ENCODE measurements at regions not wholly inside any gene's neighbourhood (a gene's known extent, or its start where the extent isn't known, plus 50 kb on each side); places are given as distances from the start of the nearest gene placed in this dataset.

DNA sequence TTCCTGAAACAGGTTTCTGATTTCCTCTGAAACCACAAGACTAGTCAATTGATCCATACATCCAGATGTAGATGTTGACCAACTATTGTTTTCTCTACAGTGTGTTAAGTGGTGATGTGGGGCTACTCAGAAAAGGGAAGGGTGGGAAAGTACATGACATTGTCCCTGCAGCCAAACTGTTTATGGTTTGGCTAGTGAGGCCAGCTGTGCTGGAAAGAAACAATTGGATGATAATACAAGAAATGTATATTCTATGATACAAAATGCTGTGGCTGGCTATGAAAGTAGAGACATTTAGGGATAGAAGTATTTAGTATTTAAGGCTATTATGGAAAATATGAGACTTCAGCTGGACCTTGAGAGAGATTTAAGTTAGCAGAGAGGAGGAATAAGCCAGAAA lies 244.5 kb downstream of the ADGRL2 start:
- Histone ChIP-seq H3K9me3 (replicated peaks) (no peaks in the 10 kb centered on the region), H3K36me3 (no peaks in the 10 kb centered on the region), H3K27ac (replicated peaks) (no peak overlapping the region), H3K4me1 (no peaks in the 10 kb centered on the region), H3K4me3 (no peak overlapping the region), H3K27me3 (ENCODE audit: low read depth) (peaks cover 18% of the 10 kb centered on the region)
- intact Hi-C loops (cut with micrococcal nuclease): no loop called here
- no peak for DNase-seq
- TF ChIP-seq, protein P1, sequence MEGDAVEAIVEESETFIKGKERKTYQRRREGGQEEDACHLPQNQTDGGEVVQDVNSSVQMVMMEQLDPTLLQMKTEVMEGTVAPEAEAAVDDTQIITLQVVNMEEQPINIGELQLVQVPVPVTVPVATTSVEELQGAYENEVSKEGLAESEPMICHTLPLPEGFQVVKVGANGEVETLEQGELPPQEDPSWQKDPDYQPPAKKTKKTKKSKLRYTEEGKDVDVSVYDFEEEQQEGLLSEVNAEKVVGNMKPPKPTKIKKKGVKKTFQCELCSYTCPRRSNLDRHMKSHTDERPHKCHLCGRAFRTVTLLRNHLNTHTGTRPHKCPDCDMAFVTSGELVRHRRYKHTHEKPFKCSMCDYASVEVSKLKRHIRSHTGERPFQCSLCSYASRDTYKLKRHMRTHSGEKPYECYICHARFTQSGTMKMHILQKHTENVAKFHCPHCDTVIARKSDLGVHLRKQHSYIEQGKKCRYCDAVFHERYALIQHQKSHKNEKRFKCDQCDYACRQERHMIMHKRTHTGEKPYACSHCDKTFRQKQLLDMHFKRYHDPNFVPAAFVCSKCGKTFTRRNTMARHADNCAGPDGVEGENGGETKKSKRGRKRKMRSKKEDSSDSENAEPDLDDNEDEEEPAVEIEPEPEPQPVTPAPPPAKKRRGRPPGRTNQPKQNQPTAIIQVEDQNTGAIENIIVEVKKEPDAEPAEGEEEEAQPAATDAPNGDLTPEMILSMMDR (IDR thresholded peaks at IDR 0.05; ENCODE audit: borderline replicate concordance): no peak

DNA sequence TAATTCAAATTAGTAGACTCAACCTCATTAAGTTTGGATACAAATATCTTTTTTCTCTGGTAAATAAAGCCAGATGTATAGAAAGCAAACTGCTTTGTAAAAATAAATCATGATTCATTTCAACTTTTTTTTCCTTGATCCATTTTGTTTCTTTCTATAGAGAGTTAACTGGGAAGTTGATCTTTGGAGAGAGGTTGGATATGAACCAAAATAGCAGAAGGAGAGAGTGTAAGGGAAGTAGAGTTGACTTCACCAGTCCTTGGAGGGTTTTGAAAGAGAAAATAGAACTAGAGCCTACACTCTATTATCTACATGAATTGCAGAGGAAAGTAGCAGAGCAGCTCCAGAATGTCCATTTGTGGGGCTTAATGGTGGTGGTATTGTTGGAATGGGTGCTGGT lies 243.8 kb downstream of the ADGRL2 start:
- intact Hi-C loops (cut with micrococcal nuclease): no loop called here

DNA sequence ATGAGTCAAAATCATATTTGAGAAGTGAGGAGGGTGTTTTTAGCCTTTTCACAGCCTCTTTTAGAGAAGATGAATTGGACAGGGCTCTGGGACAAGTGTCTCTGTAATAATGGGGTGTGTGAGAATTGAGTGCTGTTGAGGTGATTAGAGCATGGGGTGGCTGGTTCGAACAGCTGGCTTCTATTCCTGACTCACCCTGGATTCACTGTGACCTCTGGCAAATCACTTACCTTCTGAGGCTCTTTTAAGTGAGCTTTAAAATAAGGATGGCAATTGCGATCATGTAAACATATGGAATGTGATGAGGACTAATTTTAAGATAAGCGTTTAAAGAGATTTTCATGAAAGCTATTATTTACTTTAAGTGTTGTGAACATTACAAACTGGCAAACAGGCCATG lies 243.4 kb downstream of the ADGRL2 start:
- DNase-seq: no peak
- Histone ChIP-seq H3K36me3 (no peaks in the 10 kb centered on the region), H3K27ac (replicated peaks) (no peak overlapping the region), H3K4me1 (no peaks in the 10 kb centered on the region), H3K4me3 (no peak overlapping the region), H3K9me3 (replicated peaks) (no peaks in the 10 kb centered on the region), H3K27me3 (ENCODE audit: low read depth) (peaks cover 18% of the 10 kb centered on the region)
- intact Hi-C loops (cut with micrococcal nuclease): no loop called here
- TF ChIP-seq, protein P1 (IDR thresholded peaks at IDR 0.05; ENCODE audit: borderline replicate concordance): no peak

More for the DNA sequence above, 243.8 kb downstream of the ADGRL2 start:
- Histone ChIP-seq H3K27me3 (ENCODE audit: low read depth) (peaks cover 18% of the 10 kb centered on the region), H3K4me3 (no peak overlapping the region), H3K27ac (replicated peaks) (no peak overlapping the region), H3K36me3 (no peaks in the 10 kb centered on the region), H3K9me3 (replicated peaks) (no peaks in the 10 kb centered on the region), H3K4me1 (no peaks in the 10 kb centered on the region)
- TF ChIP-seq, protein P1 (IDR thresholded peaks at IDR 0.05; ENCODE audit: borderline replicate concordance): no peak
- no peak for DNase-seq

DNA sequence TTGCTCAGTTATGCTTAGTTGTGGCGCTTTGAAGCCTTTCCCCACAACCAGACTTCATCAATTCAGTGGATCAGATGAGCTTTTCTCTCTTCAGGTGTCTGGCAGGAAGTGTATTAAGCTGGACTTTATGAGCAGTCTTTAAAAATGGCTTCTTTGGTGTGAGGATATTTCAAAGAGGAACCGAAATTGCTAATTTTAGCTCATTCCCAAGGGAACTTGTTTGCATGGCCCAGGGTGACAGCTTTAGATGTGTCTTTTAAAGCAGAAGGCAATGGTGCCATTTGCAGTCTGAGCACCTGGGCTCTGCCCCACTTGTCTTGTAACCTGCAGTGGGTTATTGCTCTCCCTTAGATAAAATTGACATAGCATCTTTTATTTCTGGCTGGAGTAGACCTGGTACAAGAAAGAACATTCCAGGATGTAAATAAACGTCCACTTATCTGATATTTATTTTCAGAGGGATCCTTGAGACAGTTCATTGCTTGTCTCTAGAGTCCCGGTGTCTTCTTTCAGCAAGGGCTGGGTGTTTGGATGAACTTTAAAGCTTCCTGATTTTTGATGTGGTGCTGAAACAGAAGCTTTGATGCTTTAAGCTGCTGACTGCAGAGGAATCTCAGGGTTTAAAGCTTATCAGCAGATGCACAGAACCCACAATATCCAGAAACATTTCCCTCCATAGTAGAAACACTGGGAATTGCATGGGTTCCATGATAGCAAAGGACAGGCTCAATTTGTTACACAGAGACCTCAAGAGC lies 241.7 kb downstream of the ADGRL2 start:
- intact Hi-C loops (cut with micrococcal nuclease): no loop called here
- Histone ChIP-seq H3K9me3 (replicated peaks) (no peaks in the 10 kb centered on the region), H3K36me3 (no peaks in the 10 kb centered on the region), H3K4me3 (no peak overlapping the region), H3K27ac (replicated peaks) (no peak overlapping the region), H3K4me1 (no peaks in the 10 kb centered on the region), H3K27me3 (ENCODE audit: low read depth) (peaks cover 18% of the 10 kb centered on the region)
- TF ChIP-seq, protein P1 (IDR thresholded peaks at IDR 0.05; ENCODE audit: borderline replicate concordance): no peak
- no peak for DNase-seq

All from left ventricle myocardium inferior (tissue), 1 donor.